IMR-90 (cell line): ENCODE measurements at regions not wholly inside any gene's neighbourhood (a gene's known extent, or its start where the extent isn't known, plus 50 kb on each side); places are given as distances from the start of the nearest gene placed in this dataset.

Source experiments
- MAFK ChIP-seq: IDR thresholded peaks from 2 replicates; pipeline ENCODE4 v1.6.1; 2012; ENCODE audit warnings: low read depth, low read length, improper control_type of control experiment
- MXI1 ChIP-seq: IDR thresholded peaks from 2 replicates; pipeline ENCODE4 v1.6.1; 2012; ENCODE audit warnings: low read depth, mild to moderate bottlenecking, low read length, moderate library complexity, borderline replicate concordance
- POLR2A ChIP-seq: IDR thresholded peaks from 2 replicates; pipeline ENCODE4 v1.6.1; 2012; ENCODE audit warnings: mild to moderate bottlenecking, low read depth, low read length
- RAD21 ChIP-seq: IDR thresholded peaks from 2 replicates; pipeline ENCODE4 v1.6.1; 2012; ENCODE audit warnings: low read length, improper control_type of control experiment
- TF ChIP-seq, protein P1 (sequence below): conservative IDR thresholded peaks from 2 replicates; pipeline ENCODE4 v1.5.1; 2012; ENCODE audit warnings: mild to moderate bottlenecking, low read depth, low read length, improper control_type of control experiment
- TF ChIP-seq, protein P2 (sequence below): fragments of 150-350 bp; IDR thresholded peaks from 2 replicates; pipeline ENCODE4 v1.6.1; 2016; ENCODE audit warnings: low read depth, mild to moderate bottlenecking, low read length, moderate library complexity, borderline replicate concordance

DNA sequence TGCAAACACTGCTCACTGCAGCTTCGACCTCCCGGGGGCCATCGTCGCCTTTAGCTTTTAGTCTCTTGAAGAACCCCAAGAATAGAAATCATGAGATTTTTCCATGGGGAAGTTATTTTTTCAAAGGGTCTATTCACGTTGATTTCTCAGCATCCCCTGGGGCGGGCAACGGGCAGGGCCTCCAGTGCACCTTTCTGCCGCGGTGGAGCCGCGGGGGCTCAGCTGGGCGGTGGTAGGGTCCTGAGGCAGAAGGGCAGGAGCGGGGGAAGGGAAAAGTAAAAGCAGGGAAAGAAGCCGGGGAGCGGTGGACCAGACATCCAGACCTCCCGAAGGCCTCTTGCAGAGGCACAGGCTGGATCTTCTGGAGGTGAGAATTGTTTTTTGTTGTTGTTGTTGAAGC is 253.8 kb downstream of the FAM72C start:
- TF ChIP-seq, protein P1, sequence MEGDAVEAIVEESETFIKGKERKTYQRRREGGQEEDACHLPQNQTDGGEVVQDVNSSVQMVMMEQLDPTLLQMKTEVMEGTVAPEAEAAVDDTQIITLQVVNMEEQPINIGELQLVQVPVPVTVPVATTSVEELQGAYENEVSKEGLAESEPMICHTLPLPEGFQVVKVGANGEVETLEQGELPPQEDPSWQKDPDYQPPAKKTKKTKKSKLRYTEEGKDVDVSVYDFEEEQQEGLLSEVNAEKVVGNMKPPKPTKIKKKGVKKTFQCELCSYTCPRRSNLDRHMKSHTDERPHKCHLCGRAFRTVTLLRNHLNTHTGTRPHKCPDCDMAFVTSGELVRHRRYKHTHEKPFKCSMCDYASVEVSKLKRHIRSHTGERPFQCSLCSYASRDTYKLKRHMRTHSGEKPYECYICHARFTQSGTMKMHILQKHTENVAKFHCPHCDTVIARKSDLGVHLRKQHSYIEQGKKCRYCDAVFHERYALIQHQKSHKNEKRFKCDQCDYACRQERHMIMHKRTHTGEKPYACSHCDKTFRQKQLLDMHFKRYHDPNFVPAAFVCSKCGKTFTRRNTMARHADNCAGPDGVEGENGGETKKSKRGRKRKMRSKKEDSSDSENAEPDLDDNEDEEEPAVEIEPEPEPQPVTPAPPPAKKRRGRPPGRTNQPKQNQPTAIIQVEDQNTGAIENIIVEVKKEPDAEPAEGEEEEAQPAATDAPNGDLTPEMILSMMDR, result no peak
- TF ChIP-seq, protein P2, sequence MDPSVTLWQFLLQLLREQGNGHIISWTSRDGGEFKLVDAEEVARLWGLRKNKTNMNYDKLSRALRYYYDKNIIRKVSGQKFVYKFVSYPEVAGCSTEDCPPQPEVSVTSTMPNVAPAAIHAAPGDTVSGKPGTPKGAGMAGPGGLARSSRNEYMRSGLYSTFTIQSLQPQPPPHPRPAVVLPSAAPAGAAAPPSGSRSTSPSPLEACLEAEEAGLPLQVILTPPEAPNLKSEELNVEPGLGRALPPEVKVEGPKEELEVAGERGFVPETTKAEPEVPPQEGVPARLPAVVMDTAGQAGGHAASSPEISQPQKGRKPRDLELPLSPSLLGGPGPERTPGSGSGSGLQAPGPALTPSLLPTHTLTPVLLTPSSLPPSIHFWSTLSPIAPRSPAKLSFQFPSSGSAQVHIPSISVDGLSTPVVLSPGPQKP, result no peak
- TF ChIP-seq MAFK (no peak), MXI1 (no peak), RAD21 (no peak), POLR2A (no peak)
